H9 (cell line): ENCODE measurements at regions not wholly inside any gene's neighbourhood (a gene's known extent, or its start where the extent isn't known, plus 50 kb on each side); places are given as distances from the start of the nearest gene placed in this dataset.

Experiments used
- DNase-seq: peaks from one replicate; pipeline ENCODE4 v3.0.0-alpha.2; 2017
- H2AFZ ChIP-seq: one replicate; pipeline ENCODE4 v1.6.1; 2013; ENCODE audit warnings: mild to moderate bottlenecking, low read length, control low read depth, moderate library complexity
- H2AK5ac ChIP-seq: 2 replicates; pipeline ENCODE4 v1.6.1; 2013; ENCODE audit warnings: low read length, control low read depth, mixed read lengths; ENCODE audit not compliant: insufficient read length
- H2BK120ac ChIP-seq: one replicate; pipeline ENCODE4 v1.6.1; 2013; ENCODE audit warnings: low read depth, mild to moderate bottlenecking, low read length, control low read depth, inconsistent platforms; ENCODE audit not compliant: poor library complexity, severe bottlenecking
- H2BK12ac ChIP-seq: 2 replicates; pipeline ENCODE4 v1.6.1; 2013; ENCODE audit warnings: low read length, control low read depth, mixed read lengths, low read depth; ENCODE audit not compliant: insufficient read length
- H2BK15ac ChIP-seq: 2 replicates; pipeline ENCODE4 v1.6.1; 2013; ENCODE audit warnings: low read depth, low read length, control low read depth
- H2BK20ac ChIP-seq: one replicate; pipeline ENCODE4 v1.6.1; 2013; ENCODE audit warnings: low read depth, mild to moderate bottlenecking, low read length, control low read depth, inconsistent platforms; ENCODE audit not compliant: poor library complexity, severe bottlenecking
- H2BK5ac ChIP-seq: 2 replicates; pipeline ENCODE4 v1.6.1; 2013; ENCODE audit warnings: low read length, control low read depth, mixed read lengths; ENCODE audit not compliant: insufficient read length
- H3K14ac ChIP-seq: 2 replicates; pipeline ENCODE4 v1.6.1; 2013; ENCODE audit warnings: low read length, control low read depth; ENCODE audit not compliant: insufficient read depth
- H3K18ac ChIP-seq: 2 replicates; pipeline ENCODE4 v1.6.1; 2013; ENCODE audit warnings: low read depth, mild to moderate bottlenecking, mixed read lengths, low read length, control low read depth; ENCODE audit not compliant: insufficient read length
- H3K23ac ChIP-seq: 2 replicates; pipeline ENCODE4 v1.6.1; 2013; ENCODE audit warnings: low read length, control low read depth, mixed read lengths, low read depth; ENCODE audit not compliant: insufficient read length
- H3K23me2 ChIP-seq: 2 replicates; pipeline ENCODE4 v1.6.1; 2013; ENCODE audit warnings: low read depth, mild to moderate bottlenecking, mixed read lengths, low read length, control low read depth; ENCODE audit not compliant: insufficient read length, poor library complexity, severe bottlenecking
- H3K27ac ChIP-seq: 2 replicates; pipeline ENCODE4 v1.5.1; 2013; ENCODE audit warnings: low read length, control low read depth, mixed read lengths, low read depth; ENCODE audit not compliant: insufficient read length
- H3K27me3 ChIP-seq: 2 replicates; pipeline ENCODE4 v1.6.1; 2013; ENCODE audit warnings: low read length, control low read depth, inconsistent platforms; ENCODE audit not compliant: insufficient read depth
- H3K4ac ChIP-seq: 2 replicates; pipeline ENCODE4 v1.6.1; 2013; ENCODE audit warnings: low read depth, mild to moderate bottlenecking, control low read depth, inconsistent platforms, low read length, moderate library complexity
- H3K4me1 ChIP-seq: 2 replicates; pipeline ENCODE4 v1.6.1; 2013; ENCODE audit warnings: low read length, control low read depth, inconsistent platforms; ENCODE audit not compliant: insufficient read depth
- H3K4me2 ChIP-seq: 2 replicates; pipeline ENCODE4 v1.6.1; 2013; ENCODE audit warnings: low read length, control low read depth, mixed read lengths; ENCODE audit not compliant: insufficient read length, insufficient read depth
- H3K56ac ChIP-seq: 2 replicates; pipeline ENCODE4 v1.6.1; 2013; ENCODE audit warnings: low read depth, mild to moderate bottlenecking, mixed read lengths, low read length, control low read depth; ENCODE audit not compliant: insufficient read length
- H3K79me1 ChIP-seq: 2 replicates; pipeline ENCODE4 v1.6.1; 2013; ENCODE audit warnings: low read depth, mild to moderate bottlenecking, moderate library complexity, low read length, control low read depth, inconsistent platforms; ENCODE audit not compliant: insufficient read depth, poor library complexity, severe bottlenecking
- H3K79me2 ChIP-seq: 2 replicates; pipeline ENCODE4 v1.6.1; 2013; ENCODE audit warnings: low read length, control low read depth, inconsistent platforms; ENCODE audit not compliant: insufficient read depth
- H3K9ac ChIP-seq: 2 replicates; pipeline ENCODE4 v1.6.1; 2013; ENCODE audit warnings: low read length, control low read depth, mixed read lengths; ENCODE audit not compliant: insufficient read length; ENCODE audit errors: extremely low read depth
- H3K9me3 ChIP-seq: one replicate; pipeline ENCODE4 v1.6.1; 2013; ENCODE audit warnings: low read depth, low read length, inconsistent platforms; ENCODE audit not compliant: control insufficient read depth
- H3T11ph ChIP-seq: one replicate; pipeline ENCODE4 v1.6.1; 2013; ENCODE audit warnings: mild to moderate bottlenecking, low read length, control low read depth, inconsistent platforms
- H4K20me1 ChIP-seq: one replicate; pipeline ENCODE4 v1.6.1; 2013; ENCODE audit not compliant: control insufficient read depth, insufficient read length, insufficient read depth
- H4K5ac ChIP-seq: 2 replicates; pipeline ENCODE4 v1.6.1; 2013; ENCODE audit warnings: low read depth, mild to moderate bottlenecking, mixed read lengths, low read length, control low read depth; ENCODE audit not compliant: insufficient read length
- H4K8ac ChIP-seq: replicated peaks from 2 replicates; pipeline ENCODE4 v1.6.1; 2013; ENCODE audit warnings: low read length, control low read depth, mixed read lengths, low read depth; ENCODE audit not compliant: insufficient read length
- H4K91ac ChIP-seq: 2 replicates; pipeline ENCODE4 v1.6.1; 2013; ENCODE audit warnings: low read depth, mild to moderate bottlenecking, moderate library complexity, mixed read lengths, low read length, control low read depth; ENCODE audit not compliant: insufficient read length
- H3K27ac Mint-ChIP-seq, 3 experiments: 2 replicates in 2 of 3; 3 replicates in 1 of 3; pipeline ENCODE4 v1.8.0; 2020 to 2021; ENCODE audit warnings: mixed read lengths in 3 of 3, mild to moderate bottlenecking in 1 of 3, moderate library complexity in 1 of 3
- H3K27me3 Mint-ChIP-seq: 2 replicates; pipeline ENCODE4 v1.8.0; 2021; ENCODE audit warnings: low read depth, mild to moderate bottlenecking, moderate library complexity, mixed read lengths
- H3K36me3 Mint-ChIP-seq, 3 experiments: 2 replicates in 2 of 3; 3 replicates in 1 of 3; pipeline ENCODE4 v1.8.0; 2020 to 2021; ENCODE audit warnings: low read depth in 3 of 3, mixed read lengths in 3 of 3; ENCODE audit not compliant: insufficient read depth in 1 of 3
- H3K4me1 Mint-ChIP-seq, 2 experiments: 2 replicates each; pipeline ENCODE4 v1.8.0; 2020; ENCODE audit warnings: mixed read lengths in 2 of 2
- H3K4me3 Mint-ChIP-seq, 2 experiments: 2 replicates in 1 of 2; 3 replicates in 1 of 2; pipeline ENCODE4 v1.8.0; 2020 to 2021; ENCODE audit warnings: mild to moderate bottlenecking in 2 of 2, mixed read lengths in 2 of 2, moderate library complexity in 1 of 2
- H3K9me3 Mint-ChIP-seq, 2 experiments: 2 replicates in 1 of 2; 3 replicates in 1 of 2; pipeline ENCODE4 v1.8.0; 2020; ENCODE audit warnings: mild to moderate bottlenecking in 2 of 2, mixed read lengths in 2 of 2, moderate library complexity in 1 of 2
- WGBS: extraction: QIAGEN DNeasy Blood & Tissue Kit; methylation state at CpG from one replicate; pipeline ENCODE4 v1.1.7; 2013; ENCODE audit warnings: missing lambda C conversion rate, low lambda C conversion rate, mixed read lengths; ENCODE audit not compliant: insufficient read length; ENCODE audit errors: extremely low coverage; 5-methylcytosine and 5-hydroxymethylcytosine counted together
- TF ChIP-seq, protein P1 (sequence below): fragments of 200-600 bp; sonication (generic); conservative IDR thresholded peaks from 3 replicates; pipeline ENCODE4 v1.8.0; 2021; ENCODE audit warnings: antibody characterized with exemption, mild to moderate bottlenecking

DNA sequence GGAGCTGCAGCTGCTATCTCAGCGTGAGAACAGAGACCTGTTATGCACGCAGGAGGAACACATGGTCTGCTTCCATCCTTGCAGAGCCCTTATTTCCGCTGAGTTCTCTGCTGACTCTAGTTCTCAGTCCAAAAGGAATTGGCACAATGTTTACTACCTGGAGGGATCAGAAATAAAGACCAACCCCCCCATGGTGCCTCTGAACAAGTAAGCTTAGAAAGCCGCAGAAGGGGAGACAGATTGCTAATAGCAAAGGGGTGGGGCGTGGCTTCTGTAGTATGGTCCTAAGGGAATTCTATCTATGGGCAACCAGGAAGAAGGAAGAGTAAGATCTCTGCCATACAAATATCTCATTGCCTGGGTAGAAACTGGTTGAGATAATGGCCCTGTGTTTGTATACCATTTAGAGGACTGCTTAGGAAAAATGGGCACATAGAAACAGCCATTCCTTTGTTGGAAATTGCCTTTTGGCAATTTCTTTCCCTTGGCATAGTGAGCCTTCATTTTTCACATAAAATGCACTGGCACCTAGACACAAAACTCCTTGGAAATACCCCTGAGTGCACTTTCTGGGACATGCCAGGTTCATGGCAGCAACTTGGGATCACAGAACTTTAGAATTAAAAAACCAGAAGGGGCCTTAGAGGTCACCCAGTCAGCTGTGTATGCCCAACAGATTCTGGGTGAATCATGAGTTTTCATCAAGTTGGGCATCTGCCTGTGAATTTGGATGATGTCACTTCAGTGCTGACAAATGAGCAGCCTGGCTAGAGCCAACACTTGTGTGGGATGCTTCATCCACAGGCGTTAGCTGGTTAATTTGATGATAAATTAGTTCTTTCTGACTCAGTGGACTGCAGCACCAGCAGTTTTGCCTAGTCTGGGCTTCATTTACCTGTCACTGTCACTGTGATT is 57.4 kb upstream of the STXBP5L start:
- no peak overlapping the region for H3K9ac ChIP-seq
- no peak for DNase-seq
- H2BK5ac ChIP-seq: no peak overlapping the region
- H3K79me2 ChIP-seq: no peaks in the 10 kb centered on the region
- no peak overlapping the region for H4K8ac ChIP-seq
- peaks cover 22 to 27% of the 10 kb centered on the region in 2 experiments for H3K4me1 Mint-ChIP-seq
- no peak overlapping the region for H3K14ac ChIP-seq
- no peak overlapping the region for H3K4me2 ChIP-seq
- no peak overlapping the region for H3K4ac ChIP-seq
- H3K36me3 Mint-ChIP-seq: no peaks in the 10 kb centered on the region
- no peaks in the 10 kb centered on the region; the same call in 1 of the 2 replicates for H3K4me1 ChIP-seq
- H4K91ac ChIP-seq: no peak overlapping the region
- H3K79me1 ChIP-seq: no peaks in the 10 kb centered on the region
- no peak overlapping the region for H2AFZ ChIP-seq
- peaks cover 2% of the 10 kb centered on the region for H3K23me2 ChIP-seq
- H3K23ac ChIP-seq: no peak overlapping the region
- no peak overlapping the region for H2BK120ac ChIP-seq
- H3K9me3 ChIP-seq: no peaks in the 10 kb centered on the region
- no peak overlapping the region for H3T11ph ChIP-seq
- no peak overlapping the region for H3K56ac ChIP-seq
- TF ChIP-seq, protein P1, sequence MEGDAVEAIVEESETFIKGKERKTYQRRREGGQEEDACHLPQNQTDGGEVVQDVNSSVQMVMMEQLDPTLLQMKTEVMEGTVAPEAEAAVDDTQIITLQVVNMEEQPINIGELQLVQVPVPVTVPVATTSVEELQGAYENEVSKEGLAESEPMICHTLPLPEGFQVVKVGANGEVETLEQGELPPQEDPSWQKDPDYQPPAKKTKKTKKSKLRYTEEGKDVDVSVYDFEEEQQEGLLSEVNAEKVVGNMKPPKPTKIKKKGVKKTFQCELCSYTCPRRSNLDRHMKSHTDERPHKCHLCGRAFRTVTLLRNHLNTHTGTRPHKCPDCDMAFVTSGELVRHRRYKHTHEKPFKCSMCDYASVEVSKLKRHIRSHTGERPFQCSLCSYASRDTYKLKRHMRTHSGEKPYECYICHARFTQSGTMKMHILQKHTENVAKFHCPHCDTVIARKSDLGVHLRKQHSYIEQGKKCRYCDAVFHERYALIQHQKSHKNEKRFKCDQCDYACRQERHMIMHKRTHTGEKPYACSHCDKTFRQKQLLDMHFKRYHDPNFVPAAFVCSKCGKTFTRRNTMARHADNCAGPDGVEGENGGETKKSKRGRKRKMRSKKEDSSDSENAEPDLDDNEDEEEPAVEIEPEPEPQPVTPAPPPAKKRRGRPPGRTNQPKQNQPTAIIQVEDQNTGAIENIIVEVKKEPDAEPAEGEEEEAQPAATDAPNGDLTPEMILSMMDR: no peak
- H3K4me3 Mint-ChIP-seq: no peak overlapping the region
- no peak overlapping the region for H2BK12ac ChIP-seq
- no CpG with 5 or more reads among the region's 6 CpGs for WGBS
- H3K27ac ChIP-seq: no peak overlapping the region
- no peak overlapping the region for H2BK20ac ChIP-seq
- no peak overlapping the region for H2BK15ac ChIP-seq
- no peaks in the 10 kb centered on the region for H4K20me1 ChIP-seq
- H2AK5ac ChIP-seq: no peak overlapping the region
- H4K5ac ChIP-seq: no peak overlapping the region
- no peak overlapping the region for H3K27ac Mint-ChIP-seq
- H3K9me3 Mint-ChIP-seq: no peaks in the 10 kb centered on the region
- H3K27me3 ChIP-seq: no peaks in the 10 kb centered on the region
- H3K27me3 Mint-ChIP-seq: no peaks in the 10 kb centered on the region; the same call in 1 of the 2 replicates
- H3K18ac ChIP-seq: no peak overlapping the region
